ENCODE measurements at regions not wholly inside any gene's neighbourhood (a gene's known extent, or its start where the extent isn't known, plus 50 kb on each side); places are given as distances from the start of the nearest gene placed in this dataset.

- TF ChIP-seq ZNF396 (CRISPR knock-in tag; IDR thresholded peaks at IDR 0.05; ENCODE audit: borderline replicate concordance) (no peak), ZNF281 (CRISPR knock-in tag; IDR thresholded peaks at IDR 0.05) (no peak), RORB (CRISPR knock-in tag; IDR thresholded peaks at IDR 0.05) (no peak), NFE2L1 (CRISPR knock-in tag; IDR thresholded peaks at IDR 0.05) (no peak), STAT6 (CRISPR knock-in tag; conservative IDR thresholded peaks at IDR 0.05; ENCODE audit: low read depth) (no peak)
- Mint-ChIP-seq H3K27me3 (ENCODE audit: low read depth) (no peaks in the 10 kb centered on the region), H3K9me3 (peaks cover 1% of the 10 kb centered on the region), H3K4me3 (no peak overlapping the region), H3K27ac (no peak overlapping the region), H3K36me3 (peaks cover under 1% of the 10 kb centered on the region; the same call in 1 of the 2 replicates), H3K4me1 (peaks cover 25% of the 10 kb centered on the region)
- CTCF ChIA-PET, result interaction anchor here (1.1 kb wide), 2 partner anchors 10 to 218 kb away, joined by 3 to 4 read pairs; no protein-coding TSS in a partner anchor
- POLR2A ChIA-PET, result interaction anchor here (0.6 kb wide), 1 partner anchor 9 kb away, joined by 5 read pairs; no protein-coding TSS in a partner anchor
- DNase-seq (ENCODE audit: low spot score) (no peak), ATAC-seq (no peak)
These were observed 93.9 kb upstream of the GPM6A start for GRCh38 chr4:175905925-175906324.

- Mint-ChIP-seq H3K27me3 (ENCODE audit: low read depth) (no peaks in the 10 kb centered on the region), H3K36me3 (no peaks in the 10 kb centered on the region), H3K4me1 (peaks cover 25% of the 10 kb centered on the region), H3K27ac (no peak overlapping the region), H3K9me3 (no peaks in the 10 kb centered on the region), H3K4me3 (no peak overlapping the region)
- DNase-seq (ENCODE audit: low spot score) (no peak), ATAC-seq (0 out of 2 replicates have a peak, but pooled peaks have one; percentile 24)
- CTCF ChIA-PET, result interaction anchor here (1.1 kb wide), 2 partner anchors 10 to 217 kb away, joined by 3 to 4 read pairs; no protein-coding TSS in a partner anchor
- POLR2A ChIA-PET, result interaction anchor here (0.6 kb wide), 1 partner anchor 9 kb away, joined by 5 read pairs; no protein-coding TSS in a partner anchor
- TF ChIP-seq ESRRA (CRISPR knock-in tag; IDR thresholded peaks at IDR 0.05; ENCODE audit: borderline replicate concordance), result no peak
- TF ChIP-seq ATF6 (CRISPR knock-in tag; IDR thresholded peaks at IDR 0.05), result no peak
- TF ChIP-seq, protein P1, sequence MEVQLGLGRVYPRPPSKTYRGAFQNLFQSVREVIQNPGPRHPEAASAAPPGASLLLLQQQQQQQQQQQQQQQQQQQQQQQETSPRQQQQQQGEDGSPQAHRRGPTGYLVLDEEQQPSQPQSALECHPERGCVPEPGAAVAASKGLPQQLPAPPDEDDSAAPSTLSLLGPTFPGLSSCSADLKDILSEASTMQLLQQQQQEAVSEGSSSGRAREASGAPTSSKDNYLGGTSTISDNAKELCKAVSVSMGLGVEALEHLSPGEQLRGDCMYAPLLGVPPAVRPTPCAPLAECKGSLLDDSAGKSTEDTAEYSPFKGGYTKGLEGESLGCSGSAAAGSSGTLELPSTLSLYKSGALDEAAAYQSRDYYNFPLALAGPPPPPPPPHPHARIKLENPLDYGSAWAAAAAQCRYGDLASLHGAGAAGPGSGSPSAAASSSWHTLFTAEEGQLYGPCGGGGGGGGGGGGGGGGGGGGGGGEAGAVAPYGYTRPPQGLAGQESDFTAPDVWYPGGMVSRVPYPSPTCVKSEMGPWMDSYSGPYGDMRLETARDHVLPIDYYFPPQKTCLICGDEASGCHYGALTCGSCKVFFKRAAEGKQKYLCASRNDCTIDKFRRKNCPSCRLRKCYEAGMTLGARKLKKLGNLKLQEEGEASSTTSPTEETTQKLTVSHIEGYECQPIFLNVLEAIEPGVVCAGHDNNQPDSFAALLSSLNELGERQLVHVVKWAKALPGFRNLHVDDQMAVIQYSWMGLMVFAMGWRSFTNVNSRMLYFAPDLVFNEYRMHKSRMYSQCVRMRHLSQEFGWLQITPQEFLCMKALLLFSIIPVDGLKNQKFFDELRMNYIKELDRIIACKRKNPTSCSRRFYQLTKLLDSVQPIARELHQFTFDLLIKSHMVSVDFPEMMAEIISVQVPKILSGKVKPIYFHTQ (CRISPR knock-in tag; IDR thresholded peaks at IDR 0.05), result no peak
- no peak for TF ChIP-seq HMGXB4 (CRISPR knock-in tag; IDR thresholded peaks at IDR 0.05)
- TF ChIP-seq, protein P2, sequence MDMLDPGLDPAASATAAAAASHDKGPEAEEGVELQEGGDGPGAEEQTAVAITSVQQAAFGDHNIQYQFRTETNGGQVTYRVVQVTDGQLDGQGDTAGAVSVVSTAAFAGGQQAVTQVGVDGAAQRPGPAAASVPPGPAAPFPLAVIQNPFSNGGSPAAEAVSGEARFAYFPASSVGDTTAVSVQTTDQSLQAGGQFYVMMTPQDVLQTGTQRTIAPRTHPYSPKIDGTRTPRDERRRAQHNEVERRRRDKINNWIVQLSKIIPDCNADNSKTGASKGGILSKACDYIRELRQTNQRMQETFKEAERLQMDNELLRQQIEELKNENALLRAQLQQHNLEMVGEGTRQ (CRISPR knock-in tag; IDR thresholded peaks at IDR 0.05), result no peak
- no peak for TF ChIP-seq ELF4 (CRISPR knock-in tag; IDR thresholded peaks at IDR 0.05; ENCODE audit: low read depth)
- TF ChIP-seq FOXP4 (CRISPR knock-in tag; IDR thresholded peaks at IDR 0.05), result no peak
- TF ChIP-seq, protein P3, sequence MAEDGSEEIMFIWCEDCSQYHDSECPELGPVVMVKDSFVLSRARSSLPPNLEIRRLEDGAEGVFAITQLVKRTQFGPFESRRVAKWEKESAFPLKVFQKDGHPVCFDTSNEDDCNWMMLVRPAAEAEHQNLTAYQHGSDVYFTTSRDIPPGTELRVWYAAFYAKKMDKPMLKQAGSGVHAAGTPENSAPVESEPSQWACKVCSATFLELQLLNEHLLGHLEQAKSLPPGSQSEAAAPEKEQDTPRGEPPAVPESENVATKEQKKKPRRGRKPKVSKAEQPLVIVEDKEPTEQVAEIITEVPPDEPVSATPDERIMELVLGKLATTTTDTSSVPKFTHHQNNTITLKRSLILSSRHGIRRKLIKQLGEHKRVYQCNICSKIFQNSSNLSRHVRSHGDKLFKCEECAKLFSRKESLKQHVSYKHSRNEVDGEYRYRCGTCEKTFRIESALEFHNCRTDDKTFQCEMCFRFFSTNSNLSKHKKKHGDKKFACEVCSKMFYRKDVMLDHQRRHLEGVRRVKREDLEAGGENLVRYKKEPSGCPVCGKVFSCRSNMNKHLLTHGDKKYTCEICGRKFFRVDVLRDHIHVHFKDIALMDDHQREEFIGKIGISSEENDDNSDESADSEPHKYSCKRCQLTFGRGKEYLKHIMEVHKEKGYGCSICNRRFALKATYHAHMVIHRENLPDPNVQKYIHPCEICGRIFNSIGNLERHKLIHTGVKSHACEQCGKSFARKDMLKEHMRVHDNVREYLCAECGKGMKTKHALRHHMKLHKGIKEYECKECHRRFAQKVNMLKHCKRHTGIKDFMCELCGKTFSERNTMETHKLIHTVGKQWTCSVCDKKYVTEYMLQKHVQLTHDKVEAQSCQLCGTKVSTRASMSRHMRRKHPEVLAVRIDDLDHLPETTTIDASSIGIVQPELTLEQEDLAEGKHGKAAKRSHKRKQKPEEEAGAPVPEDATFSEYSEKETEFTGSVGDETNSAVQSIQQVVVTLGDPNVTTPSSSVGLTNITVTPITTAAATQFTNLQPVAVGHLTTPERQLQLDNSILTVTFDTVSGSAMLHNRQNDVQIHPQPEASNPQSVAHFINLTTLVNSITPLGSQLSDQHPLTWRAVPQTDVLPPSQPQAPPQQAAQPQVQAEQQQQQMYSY (CRISPR knock-in tag; IDR thresholded peaks at IDR 0.05), result no peak
- TF ChIP-seq NR3C1 (CRISPR knock-in tag; conservative IDR thresholded peaks at IDR 0.05; ENCODE audit: low read depth), result no peak
These were observed 94.3 kb upstream of the GPM6A start for GRCh38 chr4:175906384-175906783.

Data from WTC11 (cell line).